ENCODE measurements at regions not wholly inside any gene's neighbourhood (a gene's known extent, or its start where the extent isn't known, plus 50 kb on each side); places are given as distances from the start of the nearest gene placed in this dataset.
"Not testable (repeated sequence)": the region's sequence is repeated elsewhere in the genome, so short reads cannot be mapped to it uniquely, and the experiment has no call there.

GRCh38 chr1:30527511-30528140 lies 195.8 kb downstream of the MATN1 start:
- DNase-seq (ENCODE audit: low read depth), result no peak

DNA sequence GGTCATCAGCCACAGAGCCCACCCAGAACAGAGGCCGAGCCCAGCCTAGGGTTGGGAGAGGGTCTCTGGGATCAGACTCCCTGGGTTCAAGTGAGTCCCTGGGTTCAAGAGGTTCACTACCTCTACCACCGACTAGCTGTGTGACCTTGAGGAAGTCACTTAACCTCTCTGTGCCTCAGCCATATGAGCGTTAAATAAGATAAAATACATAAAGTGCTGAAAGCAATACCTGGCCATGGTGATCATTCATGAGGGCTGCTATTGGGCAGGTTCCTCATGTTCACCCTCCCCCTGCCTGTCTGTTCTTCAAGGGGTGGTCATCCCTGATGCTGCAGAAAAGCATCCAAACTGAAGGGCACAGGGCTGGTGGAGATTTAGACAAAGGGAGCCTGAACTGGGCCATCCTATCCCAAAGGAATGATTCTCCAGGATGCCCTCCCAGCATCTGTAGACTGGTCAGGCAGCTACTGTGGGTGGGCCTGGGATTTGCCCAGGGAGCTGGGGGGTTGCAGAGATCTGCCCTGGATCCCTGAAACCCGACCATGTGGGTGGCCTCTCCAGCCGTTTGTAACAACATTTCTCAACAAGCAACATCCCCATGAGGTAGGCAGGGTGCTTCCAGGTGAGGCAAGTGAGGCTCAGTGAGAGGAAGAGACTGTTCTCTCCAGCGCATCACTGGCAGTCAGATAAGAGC lies 196.6 kb downstream of the MATN1 start:
- DNase-seq (ENCODE audit: low read depth), result no peak

GRCh38 chr1:30525971-30526651 lies 197.3 kb downstream of the MATN1 start:
- DNase-seq (ENCODE audit: low read depth), result no peak

GRCh38 chr1:30525631-30525970 lies 197.8 kb downstream of the MATN1 start:
- no peak for DNase-seq (ENCODE audit: low read depth)

DNA sequence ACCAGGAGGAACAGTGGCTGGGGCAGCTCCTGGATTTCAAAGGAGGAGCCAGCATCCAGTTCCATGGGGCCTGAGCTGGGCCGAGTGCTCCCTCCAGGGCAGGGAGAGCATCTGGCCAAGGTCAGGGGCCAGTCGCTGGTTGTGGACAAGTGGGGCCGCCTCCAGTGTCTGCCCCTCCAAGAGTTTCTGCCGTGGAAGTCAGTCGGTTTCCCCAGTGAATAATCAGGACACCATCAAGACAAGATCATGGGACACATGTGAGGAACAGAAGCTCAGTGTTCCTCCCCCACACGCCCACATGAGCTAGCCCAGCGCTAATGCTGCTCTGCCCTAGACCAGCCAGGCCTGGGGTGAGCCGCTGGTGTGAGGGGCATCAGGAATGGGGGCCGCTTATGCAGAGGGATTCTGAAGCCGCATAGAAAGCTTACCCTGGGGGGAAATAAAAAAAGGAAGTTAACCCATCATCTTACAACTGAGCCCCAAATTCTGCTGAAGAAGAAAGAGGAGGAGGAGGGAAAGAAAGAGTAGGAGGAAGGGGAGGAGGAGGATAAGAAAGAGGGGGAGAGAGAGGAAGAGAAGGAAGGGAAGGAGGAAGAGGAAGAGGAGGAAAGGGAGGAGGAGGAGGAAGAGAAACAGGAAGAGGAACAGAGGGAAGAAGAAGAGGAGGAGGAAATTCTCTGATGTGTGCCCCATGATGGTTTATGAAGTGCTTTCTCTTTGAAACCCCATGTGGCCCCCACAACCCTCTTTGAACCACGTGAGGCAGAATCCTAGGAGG lies 198.4 kb downstream of the MATN1 start:
- DNase-seq (ENCODE audit: low read depth), result no peak

- DNase-seq (ENCODE audit: low read depth), result not testable (repeated sequence)
Measured at GRCh38 chr1:30524025-30524555, 199.3 kb downstream of the MATN1 start.

GRCh38 chr1:30523055-30524020 lies 200.0 kb downstream of the MATN1 start:
- DNase-seq (ENCODE audit: low read depth), result peak; percentile 7

DNA sequence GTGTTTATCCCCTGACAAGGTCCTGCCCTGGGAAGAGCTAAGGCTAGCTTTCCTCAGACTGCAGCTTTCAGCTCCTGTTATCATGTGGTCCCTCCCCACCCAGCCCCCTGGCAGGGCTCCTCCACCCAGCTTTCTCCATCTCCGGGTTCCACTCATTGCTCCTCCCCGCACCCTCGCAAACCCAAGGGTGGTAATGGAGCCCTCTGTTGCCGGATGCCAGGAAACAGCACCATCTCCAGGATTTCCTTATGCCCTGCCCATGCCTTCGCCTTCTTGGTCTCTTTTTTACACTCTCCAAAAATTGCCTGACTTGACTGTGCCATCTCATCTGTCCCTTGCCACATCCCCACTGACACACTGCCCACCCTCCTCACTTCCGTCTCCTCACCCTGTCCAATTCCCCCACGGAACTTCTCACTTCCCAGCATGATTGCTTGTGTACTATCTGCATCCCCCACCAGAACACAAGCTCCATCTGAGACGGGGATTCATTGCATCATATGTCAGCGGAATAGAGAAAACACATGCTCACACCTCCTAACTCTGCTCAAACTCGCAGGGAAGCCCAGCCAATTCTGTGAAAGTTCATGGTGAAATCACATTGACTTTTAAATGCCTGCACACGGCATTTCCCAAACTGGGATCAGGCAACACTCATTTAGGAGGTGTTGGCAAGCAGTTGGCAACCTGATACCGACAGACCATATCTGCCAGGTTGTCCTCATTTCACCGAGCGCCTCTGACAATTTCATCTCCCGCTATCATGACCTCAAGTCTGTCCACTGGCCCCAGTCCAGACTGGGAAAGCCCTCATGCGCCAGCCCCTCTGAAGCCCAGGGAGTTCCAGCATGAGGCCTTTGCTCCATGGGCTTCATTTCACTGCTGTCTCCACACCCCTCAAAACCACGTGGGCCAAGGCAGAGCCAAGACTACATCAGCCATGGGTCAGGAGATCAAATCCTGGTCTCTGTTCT lies 201.1 kb downstream of the MATN1 start:
- no peak for DNase-seq (ENCODE audit: low read depth)

DNA sequence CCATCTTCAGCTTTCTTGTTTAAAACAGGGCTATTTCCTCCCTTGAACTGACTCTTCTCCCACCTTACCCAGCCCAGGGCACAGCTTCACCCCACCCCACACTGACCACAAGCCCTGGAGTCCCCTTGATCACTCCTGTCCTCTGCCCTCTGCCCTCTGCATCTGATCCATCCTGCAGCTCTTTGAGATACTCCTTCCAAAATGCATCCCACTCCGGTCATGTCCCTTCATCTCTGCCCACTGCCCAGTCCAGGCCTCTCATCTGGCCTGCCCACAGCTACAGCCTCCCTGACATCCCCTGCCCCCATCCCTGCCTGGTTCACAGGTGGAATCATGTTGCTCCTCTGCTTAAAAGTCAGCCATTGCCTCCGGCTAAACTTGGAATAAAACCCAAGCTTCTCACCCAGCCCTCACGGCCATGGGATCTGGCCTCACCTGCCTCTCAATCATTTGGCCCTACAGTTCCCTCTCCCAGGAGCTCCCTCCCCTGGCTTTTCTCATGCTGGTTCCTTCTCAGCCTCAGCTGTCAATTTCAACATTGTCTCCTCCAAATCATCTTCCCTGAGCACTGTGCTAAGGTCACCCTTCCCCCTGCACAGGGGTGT lies 202.0 kb downstream of the MATN1 start:
- no peak for DNase-seq (ENCODE audit: low read depth)

- DNase-seq (ENCODE audit: low read depth), result no peak
Measured at GRCh38 chr1:30520476-30520875, 202.9 kb downstream of the MATN1 start.

DNA sequence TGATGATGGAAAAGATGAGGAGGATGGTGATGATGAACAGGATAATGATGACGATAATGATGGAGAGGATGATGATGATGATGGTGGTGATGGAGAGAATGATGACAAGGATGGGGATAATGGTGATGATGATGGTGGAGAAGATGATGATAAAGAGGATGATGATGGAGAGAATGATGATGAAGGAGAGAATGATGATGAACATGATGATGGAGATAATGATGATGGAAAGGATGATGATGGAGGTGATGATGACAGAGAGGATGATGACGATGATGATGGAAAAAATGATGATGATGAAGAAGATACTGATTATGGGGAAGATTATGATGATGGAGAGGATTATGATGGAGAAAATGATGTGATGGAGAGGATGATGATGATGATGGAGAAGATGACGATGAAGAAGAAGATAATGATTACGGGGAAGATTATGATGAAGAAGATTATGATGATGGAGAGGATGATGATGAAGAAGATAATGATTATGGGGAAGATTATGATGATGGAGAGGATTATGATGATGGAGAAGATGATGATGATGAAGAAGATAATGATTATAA lies 204.1 kb downstream of the MATN1 start:
- DNase-seq (ENCODE audit: low read depth), result no peak

GRCh38 chr1:30518696-30519095 lies 204.7 kb downstream of the MATN1 start:
- no peak for DNase-seq (ENCODE audit: low read depth)

DNA sequence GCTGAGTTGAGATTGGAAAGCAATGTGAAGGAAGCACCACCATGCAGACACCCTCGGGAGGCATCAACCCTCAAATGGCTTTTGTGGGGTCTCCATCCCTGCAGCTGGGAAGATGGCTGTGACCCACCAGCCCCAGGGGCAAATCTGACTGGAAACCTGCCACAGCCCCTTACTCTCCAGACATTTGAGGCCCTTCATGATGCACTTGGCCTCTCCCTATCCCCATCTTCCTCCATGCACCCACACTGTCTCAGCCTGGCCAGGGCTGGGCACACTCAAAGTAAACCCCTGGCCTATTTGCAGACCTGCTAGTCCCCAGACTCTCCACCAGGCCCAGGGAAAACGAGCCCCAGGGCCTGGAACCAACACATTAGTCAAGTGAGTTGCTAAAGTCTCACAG lies 205.2 kb downstream of the MATN1 start:
- DNase-seq (ENCODE audit: low read depth), result no peak

- DNase-seq (ENCODE audit: low read depth), result not testable (repeated sequence)
Measured at GRCh38 chr1:30517666-30518065, 205.7 kb downstream of the MATN1 start.

DNA sequence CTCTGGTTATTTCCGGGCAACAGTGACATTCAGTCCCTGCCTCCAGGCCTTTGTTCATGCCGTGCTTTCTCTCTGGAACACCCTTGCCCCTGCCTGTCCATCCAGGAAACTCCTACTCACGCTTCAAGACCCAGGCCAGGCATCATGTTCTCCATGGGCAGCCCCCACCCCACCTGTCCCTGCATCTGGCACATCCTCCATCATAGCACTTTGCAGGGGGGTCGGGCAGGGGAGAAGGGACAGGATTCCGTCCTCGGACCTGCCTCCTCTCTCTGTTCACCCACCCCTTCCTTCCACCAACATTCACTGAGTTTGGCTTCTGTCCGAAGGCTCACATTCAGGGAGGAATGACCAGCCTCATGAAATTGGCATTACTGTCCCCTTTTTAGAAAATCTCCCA lies 206.1 kb downstream of the MATN1 start:
- DNase-seq (ENCODE audit: low read depth), result not testable (repeated sequence)

DNA sequence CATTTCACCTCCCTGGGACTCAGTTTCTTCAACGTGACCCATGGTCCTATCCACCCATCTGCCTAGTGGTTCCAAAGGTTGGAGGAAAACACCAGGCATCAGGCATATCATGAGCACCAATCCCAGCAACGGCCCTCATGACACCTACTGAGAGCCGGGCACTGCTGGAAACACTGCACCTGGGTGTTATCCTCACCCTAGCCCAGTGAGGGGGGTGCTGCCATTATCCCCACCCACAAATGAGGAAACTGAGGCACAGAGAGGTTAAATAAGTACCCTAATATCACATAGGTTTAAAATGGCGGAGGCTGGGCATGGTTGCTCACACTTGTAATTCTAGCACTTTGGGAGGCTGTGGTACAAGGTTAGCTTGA lies 206.9 kb downstream of the MATN1 start:
- no peak for DNase-seq (ENCODE audit: low read depth)

- DNase-seq (ENCODE audit: low read depth), result no peak
Measured at GRCh38 chr1:30515755-30516484, 207.5 kb downstream of the MATN1 start.

DNA sequence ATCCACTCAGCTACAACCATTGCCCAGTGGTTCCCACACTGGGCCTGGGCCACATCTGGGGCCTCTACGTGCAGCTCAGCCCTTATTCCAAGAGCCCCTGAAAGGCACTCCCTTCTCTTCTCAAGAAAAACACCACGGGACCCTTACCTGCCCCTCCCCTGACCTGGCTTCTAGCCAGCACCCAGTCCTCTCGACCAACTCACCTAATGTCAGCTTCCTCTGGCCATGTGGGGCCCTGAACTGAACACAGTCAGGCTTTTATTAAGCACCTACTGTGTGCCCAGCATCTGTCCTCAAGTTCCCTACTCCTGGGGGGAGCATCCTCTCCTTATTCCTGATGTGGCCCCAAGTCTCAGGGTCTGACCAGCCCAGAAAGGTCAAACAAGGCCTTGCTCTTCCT lies 208.4 kb downstream of the MATN1 start:
- DNase-seq (ENCODE audit: low read depth), result no peak
